ENCODE measurements at regions not wholly inside any gene's neighbourhood (a gene's known extent, or its start where the extent isn't known, plus 50 kb on each side); places are given as distances from the start of the nearest gene placed in this dataset.

- TF ChIP-seq CTCF (IDR thresholded peaks at IDR 0.05) (no peak), SMC3 (IDR thresholded peaks at IDR 0.05) (no peak), JUN (IDR thresholded peaks at IDR 0.05) (no peak), EHMT2 (IDR thresholded peaks at IDR 0.05; ENCODE audit: low read depth) (no peak)
These were observed 136.4 kb upstream of the CNTN3 start for GRCh38 chr3:74750901-74751300.
